Common myeloid progenitor, CD34-positive (primary cell): ENCODE measurements at regions not wholly inside any gene's neighbourhood (a gene's known extent, or its start where the extent isn't known, plus 50 kb on each side); places are given as distances from the start of the nearest gene placed in this dataset.
A peak's percentile ranks its signal among the peaks of the same experiment; 100 is the strongest.

Source experiments
- CTCF ChIA-PET: fragments of 350-600 bp; sonication (Branson Sonifier 250); formaldehyde crosslinking; loops from one replicate; lab custom pipeline; 2021; ENCODE audit warnings: antibody characterized with exemption; lab: Charles Lee
- POLR2A ChIA-PET: fragments of 350-600 bp; sonication (Branson Sonifier 250); formaldehyde crosslinking; loops from one replicate; lab custom pipeline; 2021; ENCODE audit warnings: antibody characterized with exemption; lab: Charles Lee
- DNase-seq, 3 donors: peaks; one replicate each; pipeline versions ENCODE4 v3.0.0 to v3.0.0-alpha.2; 2013
- H3K27ac ChIP-seq, 2 experiments: 1 replicate in 1 of 2; 2 replicates in 1 of 2; pipeline ENCODE4 v1.7.0; 2013; ENCODE audit warnings: inconsistent platforms in 2 of 2, low read length in 2 of 2, mild to moderate bottlenecking in 2 of 2, low read depth in 1 of 2, moderate library complexity in 1 of 2; ENCODE audit not compliant: severe bottlenecking in 2 of 2, insufficient read depth in 1 of 2, poor library complexity in 1 of 2
- H3K27me3 ChIP-seq, 5 experiments: replicated peaks in 2 of 5; 1 replicate in 3 of 5; 2 replicates in 2 of 5; pipeline versions ENCODE4 v1.6.1 to v1.7.0; 2013; ENCODE audit warnings: low read length in 4 of 5, mild to moderate bottlenecking in 2 of 5, moderate library complexity in 2 of 5, inconsistent platforms in 1 of 5; ENCODE audit not compliant: insufficient read depth in 5 of 5, control insufficient read depth in 4 of 5
- H3K36me3 ChIP-seq, 4 experiments: 1 replicate in 2 of 4; 2 replicates in 2 of 4; pipeline versions ENCODE4 v1.6.1 to v1.7.0; 2013; ENCODE audit warnings: low read length in 3 of 4, control low read depth in 1 of 4, mild to moderate bottlenecking in 1 of 4; ENCODE audit not compliant: control insufficient read depth in 4 of 4, insufficient read depth in 4 of 4
- H3K4me1 ChIP-seq, 4 experiments: 1 replicate in 3 of 4; 2 replicates in 1 of 4; pipeline versions ENCODE4 v1.6.1 to v1.7.1; 2013; ENCODE audit warnings: low read length in 3 of 4, mild to moderate bottlenecking in 3 of 4, control low read depth in 1 of 4, inconsistent platforms in 1 of 4, moderate library complexity in 1 of 4; ENCODE audit not compliant: control insufficient read depth in 4 of 4, insufficient read depth in 4 of 4; ENCODE audit errors: control extremely low read depth in 1 of 4
- H3K4me3 ChIP-seq, 7 experiments: 1 replicate in 4 of 7; 2 replicates in 3 of 7; pipeline versions ENCODE4 v1.5.1 to v1.7.0; 2013; ENCODE audit warnings: mild to moderate bottlenecking in 7 of 7, low read length in 6 of 7, moderate library complexity in 6 of 7, inconsistent platforms in 2 of 7, low read depth in 2 of 7, control low read depth in 1 of 7; ENCODE audit not compliant: insufficient read depth in 4 of 7, control insufficient read depth in 1 of 7; ENCODE audit errors: extremely low read depth in 1 of 7
- H3K9me3 ChIP-seq, 5 experiments: 1 replicate in 4 of 5; 2 replicates in 1 of 5; pipeline versions ENCODE4 v1.6.1 to v1.7.1; 2013; ENCODE audit warnings: low read length in 4 of 5, mild to moderate bottlenecking in 2 of 5, inconsistent platforms in 1 of 5, low read depth in 1 of 5, moderate library complexity in 1 of 5; ENCODE audit not compliant: control insufficient read depth in 4 of 5, insufficient read depth in 2 of 5; ENCODE audit errors: control extremely low read depth in 1 of 5
- WGBS: methylation state at CpG from one replicate; pipeline ENCODE4 v1.1.5; 2013; ENCODE audit not compliant: insufficient coverage; 5-methylcytosine and 5-hydroxymethylcytosine counted together

GRCh38 chr16:86850670-86851069 is 272.3 kb downstream of the FOXL1 start:
- Histone ChIP-seq H3K36me3 (no peaks in the 10 kb centered on the region), H3K27ac (no peak overlapping the region), H3K4me1 (peaks cover 0 to 10% (median 5%) of the 10 kb centered on the region in 4 experiments), H3K4me3 (peak overlapping the region in 1 of 7 experiments; percentile 35), H3K27me3 (peaks cover 0 to 6% (median 0%) of the 10 kb centered on the region in 5 experiments), H3K9me3 (no peaks in the 10 kb centered on the region)
- DNase-seq = peak in 2 of 3 donors; percentile 13 to 60
- ChIA-PET CTCF (interaction anchor here (0.5 kb wide), 1 partner anchor 726 kb away, joined by 5 read pairs; no protein-coding TSS in a partner anchor), POLR2A (no interaction called here)
- WGBS = 8% methylated on average over 10 of the region's 12 CpGs

DNA sequence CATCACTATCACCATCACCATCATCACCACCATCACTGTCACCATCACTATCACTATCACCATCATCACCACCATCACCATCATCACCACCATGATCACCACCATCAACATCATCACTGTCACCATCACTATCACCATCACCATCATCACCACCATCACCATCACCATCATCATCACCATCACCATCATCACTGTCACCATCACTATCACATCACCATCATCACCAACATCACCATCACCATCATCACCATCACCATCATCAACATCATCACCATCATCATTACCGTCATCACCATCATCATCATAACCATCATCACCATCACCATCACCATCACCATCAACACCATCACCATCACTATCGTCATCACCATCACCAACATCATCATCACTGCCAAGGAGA is 273.8 kb downstream of the FOXL1 start:
- 100% methylated on average over 1 of the region's 2 CpGs for WGBS
- Histone ChIP-seq H3K9me3 (no peaks in the 10 kb centered on the region), H3K4me3 (no peak overlapping the region), H3K27ac (no peak overlapping the region), H3K4me1 (peaks cover 0 to 10% (median 5%) of the 10 kb centered on the region in 4 experiments), H3K36me3 (no peaks in the 10 kb centered on the region), H3K27me3 (peaks cover 0 to 6% (median 0%) of the 10 kb centered on the region in 5 experiments)
- ChIA-PET POLR2A (no interaction called here), CTCF (no interaction called here)
- DNase-seq = no peak

GRCh38 chr16:86854058-86854621 is 275.8 kb downstream of the FOXL1 start:
- H3K9me3 ChIP-seq = no peaks in the 10 kb centered on the region
- H3K36me3 ChIP-seq = no peaks in the 10 kb centered on the region
- no peak for DNase-seq
- H3K27me3 ChIP-seq = peaks cover 0 to 4% (median 2%) of the 10 kb centered on the region in 5 experiments
- H3K4me1 ChIP-seq = peaks cover 0 to 10% (median 5%) of the 10 kb centered on the region in 4 experiments
- WGBS = 95% methylated on average over 11 of the region's 11 CpGs
- H3K27ac ChIP-seq = no peak overlapping the region
- CTCF ChIA-PET = no interaction called here
- POLR2A ChIA-PET = interaction anchor here (0.7 kb wide), 1 partner anchor 28 kb away, joined by 3 read pairs; no protein-coding TSS in a partner anchor
- no peak overlapping the region for H3K4me3 ChIP-seq

- no peak for DNase-seq
- Histone ChIP-seq H3K27ac (no peak overlapping the region), H3K4me3 (no peak overlapping the region), H3K9me3 (no peaks in the 10 kb centered on the region), H3K36me3 (no peaks in the 10 kb centered on the region), H3K4me1 (peaks cover 0 to 10% (median 5%) of the 10 kb centered on the region in 4 experiments), H3K27me3 (peaks cover 0 to 4% (median 4%) of the 10 kb centered on the region in 5 experiments)
- 72% methylated on average over 3 of the region's 7 CpGs for WGBS
- ChIA-PET CTCF (no interaction called here), POLR2A (interaction anchor here (0.7 kb wide), 1 partner anchor 28 kb away, joined by 3 read pairs; no protein-coding TSS in a partner anchor)
These were observed 276.4 kb downstream of the FOXL1 start for GRCh38 chr16:86854626-86855294.

GRCh38 chr16:86856946-86857586 is 278.7 kb downstream of the FOXL1 start:
- no peak for DNase-seq
- H3K4me3 ChIP-seq = no peak overlapping the region
- POLR2A ChIA-PET = no interaction called here
- H3K4me1 ChIP-seq = no peaks in the 10 kb centered on the region
- peaks cover 0 to 2% (median 0%) of the 10 kb centered on the region in 5 experiments for H3K9me3 ChIP-seq
- H3K36me3 ChIP-seq = no peaks in the 10 kb centered on the region
- peaks cover 0 to 6% (median 0%) of the 10 kb centered on the region in 5 experiments for H3K27me3 ChIP-seq
- 94% methylated on average over 14 of the region's 15 CpGs for WGBS
- H3K27ac ChIP-seq = no peak overlapping the region
- CTCF ChIA-PET = interaction anchor here (1.0 kb wide), 1 partner anchor 58 kb away, joined by 3 read pairs; no protein-coding TSS in a partner anchor

- no CpG with 5 or more reads among the region's 2 CpGs for WGBS
- no peak overlapping the region for H3K4me3 ChIP-seq
- DNase-seq = no peak
- no peaks in the 10 kb centered on the region for H3K36me3 ChIP-seq
- ChIA-PET CTCF (no interaction called here), POLR2A (no interaction called here)
- H3K9me3 ChIP-seq = peaks cover 0 to 2% (median 0%) of the 10 kb centered on the region in 5 experiments
- no peaks in the 10 kb centered on the region for H3K4me1 ChIP-seq
- H3K27me3 ChIP-seq = peaks cover 0 to 6% (median 0%) of the 10 kb centered on the region in 5 experiments
- H3K27ac ChIP-seq = no peak overlapping the region
These were observed 279.5 kb downstream of the FOXL1 start for GRCh38 chr16:86857807-86858206.
